ENCODE measurements at regions not wholly inside any gene's neighbourhood (a gene's known extent, or its start where the extent isn't known, plus 50 kb on each side); places are given as distances from the start of the nearest gene placed in this dataset.

- no peaks in the 10 kb centered on the region for H3K9me3 Mint-ChIP-seq (ENCODE audit: low read depth)
- no peaks in the 10 kb centered on the region for H3K4me1 Mint-ChIP-seq (ENCODE audit: low read depth)
- no peak overlapping the region for H3K27ac Mint-ChIP-seq
- H3K27me3 Mint-ChIP-seq = peaks cover 5% of the 10 kb centered on the region
- no peaks in the 10 kb centered on the region for H3K36me3 Mint-ChIP-seq
- H3K4me3 Mint-ChIP-seq = no peak overlapping the region
These were observed 251.7 kb downstream of the NDUFA10 start for GRCh38 chr2:239773228-239774141.

GRCh38 chr2:239772721-239773120, 252.4 kb downstream of the NDUFA10 start:
- H3K4me1 Mint-ChIP-seq (ENCODE audit: low read depth) = no peaks in the 10 kb centered on the region
- H3K4me3 Mint-ChIP-seq = no peak overlapping the region
- H3K27ac Mint-ChIP-seq = no peak overlapping the region
- peaks cover 5% of the 10 kb centered on the region for H3K27me3 Mint-ChIP-seq
- no peaks in the 10 kb centered on the region for H3K36me3 Mint-ChIP-seq
- H3K9me3 Mint-ChIP-seq (ENCODE audit: low read depth) = no peaks in the 10 kb centered on the region

DNA sequence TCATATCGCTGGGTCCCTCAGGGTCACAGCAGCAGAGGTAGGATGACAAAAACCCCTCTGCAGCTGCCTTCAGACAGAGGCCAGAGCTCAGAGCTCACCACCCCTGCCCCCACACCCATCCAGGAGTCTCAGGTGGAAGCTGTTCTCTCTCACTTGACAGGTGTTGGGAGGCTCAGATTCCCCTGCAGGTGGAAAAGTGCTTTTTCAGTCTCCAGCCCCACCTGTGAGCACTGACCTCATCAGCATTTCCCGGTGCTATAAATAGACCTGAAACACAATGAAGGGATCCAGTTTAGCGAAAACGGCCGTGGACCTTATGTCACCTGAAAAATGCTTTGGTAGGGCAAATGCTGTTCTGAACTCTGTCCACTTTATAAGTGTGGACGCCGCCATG, 254.9 kb downstream of the NDUFA10 start:
- no peaks in the 10 kb centered on the region for H3K36me3 Mint-ChIP-seq
- peaks cover 5% of the 10 kb centered on the region for H3K27me3 Mint-ChIP-seq
- H3K4me1 Mint-ChIP-seq (ENCODE audit: low read depth) = no peaks in the 10 kb centered on the region
- H3K9me3 Mint-ChIP-seq (ENCODE audit: low read depth) = no peaks in the 10 kb centered on the region
- no peak overlapping the region for H3K4me3 Mint-ChIP-seq
- H3K27ac Mint-ChIP-seq = no peak overlapping the region

- Mint-ChIP-seq H3K36me3 (no peaks in the 10 kb centered on the region), H3K27ac (no peak overlapping the region), H3K4me1 (ENCODE audit: low read depth) (no peaks in the 10 kb centered on the region), H3K27me3 (peaks cover 4% of the 10 kb centered on the region), H3K4me3 (no peak overlapping the region), H3K9me3 (ENCODE audit: low read depth) (no peaks in the 10 kb centered on the region)
These were observed 255.4 kb downstream of the NDUFA10 start for GRCh38 chr2:239769554-239770245.

- Mint-ChIP-seq H3K9me3 (ENCODE audit: low read depth) (no peaks in the 10 kb centered on the region), H3K4me3 (no peak overlapping the region), H3K27ac (no peak overlapping the region)
These were observed 256.1 kb downstream of the NDUFA10 start for GRCh38 chr2:239768907-239769553.

GRCh38 chr2:239768031-239768790, 256.9 kb downstream of the NDUFA10 start:
- Mint-ChIP-seq H3K36me3 (no peaks in the 10 kb centered on the region), H3K4me1 (ENCODE audit: low read depth) (no peaks in the 10 kb centered on the region), H3K27ac (no peak overlapping the region), H3K9me3 (ENCODE audit: low read depth) (no peaks in the 10 kb centered on the region), H3K27me3 (no peaks in the 10 kb centered on the region), H3K4me3 (no peak overlapping the region)

More at GRCh38 chr2:239768907-239769553, 256.1 kb downstream of the NDUFA10 start:
- Mint-ChIP-seq H3K4me1 (ENCODE audit: low read depth) (no peaks in the 10 kb centered on the region), H3K36me3 (no peaks in the 10 kb centered on the region), H3K27me3 (peaks cover 1% of the 10 kb centered on the region)

GRCh38 chr2:239767021-239767905, 257.9 kb downstream of the NDUFA10 start:
- no peaks in the 10 kb centered on the region for H3K36me3 Mint-ChIP-seq
- H3K27me3 Mint-ChIP-seq = no peaks in the 10 kb centered on the region
- H3K9me3 Mint-ChIP-seq (ENCODE audit: low read depth) = no peaks in the 10 kb centered on the region
- no peak overlapping the region for H3K27ac Mint-ChIP-seq
- H3K4me3 Mint-ChIP-seq = no peak overlapping the region
- no peaks in the 10 kb centered on the region for H3K4me1 Mint-ChIP-seq (ENCODE audit: low read depth)

- Mint-ChIP-seq H3K4me1 (ENCODE audit: low read depth) (no peaks in the 10 kb centered on the region), H3K27ac (no peak overlapping the region), H3K27me3 (no peaks in the 10 kb centered on the region), H3K9me3 (ENCODE audit: low read depth) (no peaks in the 10 kb centered on the region), H3K4me3 (no peak overlapping the region), H3K36me3 (no peaks in the 10 kb centered on the region)
These were observed 259.2 kb downstream of the NDUFA10 start for GRCh38 chr2:239765911-239766310.

DNA sequence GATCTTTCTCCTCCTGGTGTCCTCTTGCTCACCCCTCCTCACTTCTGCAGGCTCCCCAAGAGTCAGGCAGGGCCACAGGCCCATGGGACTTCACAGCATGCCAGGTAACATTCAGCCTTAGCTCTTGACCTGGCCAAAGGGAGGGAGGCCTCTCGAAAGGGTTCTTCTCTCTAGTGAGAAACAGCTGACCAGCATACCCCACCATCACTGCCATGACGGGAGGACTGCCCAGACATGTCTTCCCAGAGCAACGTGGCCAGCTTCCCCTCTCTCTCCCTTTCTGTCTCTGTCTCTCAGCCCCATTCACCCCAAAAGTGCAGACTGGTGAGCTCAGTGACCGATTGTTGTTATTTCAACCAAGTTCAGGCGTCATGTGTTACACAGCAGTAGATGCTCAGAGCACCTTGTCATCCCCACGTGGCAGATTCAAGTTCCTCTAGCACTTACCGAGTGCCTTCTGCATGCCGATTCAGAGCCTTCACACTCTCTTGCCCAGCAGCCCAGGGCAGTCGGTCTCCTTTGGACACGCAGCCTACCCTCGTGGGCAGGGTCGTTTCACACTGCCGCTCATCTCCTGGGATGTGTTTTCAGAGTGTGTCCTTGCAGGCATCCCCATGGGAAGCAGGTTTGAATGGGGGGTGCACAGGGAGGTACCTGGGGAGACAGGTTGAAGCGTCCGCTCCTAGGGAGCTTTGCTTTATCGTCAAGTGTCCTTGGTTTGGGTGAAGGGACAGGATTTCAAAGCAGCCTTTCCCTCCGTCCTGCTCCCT, 259.9 kb downstream of the NDUFA10 start:
- no peaks in the 10 kb centered on the region for H3K4me1 Mint-ChIP-seq (ENCODE audit: low read depth)
- no peaks in the 10 kb centered on the region for H3K9me3 Mint-ChIP-seq (ENCODE audit: low read depth)
- H3K27ac Mint-ChIP-seq = no peak overlapping the region
- no peaks in the 10 kb centered on the region for H3K27me3 Mint-ChIP-seq
- no peaks in the 10 kb centered on the region for H3K36me3 Mint-ChIP-seq
- no peak overlapping the region for H3K4me3 Mint-ChIP-seq

GRCh38 chr2:239763433-239764097, 261.6 kb downstream of the NDUFA10 start:
- Mint-ChIP-seq H3K9me3 (ENCODE audit: low read depth) (no peaks in the 10 kb centered on the region), H3K4me1 (ENCODE audit: low read depth) (no peaks in the 10 kb centered on the region), H3K27me3 (no peaks in the 10 kb centered on the region), H3K4me3 (no peak overlapping the region), H3K27ac (no peak overlapping the region), H3K36me3 (no peaks in the 10 kb centered on the region)

DNA sequence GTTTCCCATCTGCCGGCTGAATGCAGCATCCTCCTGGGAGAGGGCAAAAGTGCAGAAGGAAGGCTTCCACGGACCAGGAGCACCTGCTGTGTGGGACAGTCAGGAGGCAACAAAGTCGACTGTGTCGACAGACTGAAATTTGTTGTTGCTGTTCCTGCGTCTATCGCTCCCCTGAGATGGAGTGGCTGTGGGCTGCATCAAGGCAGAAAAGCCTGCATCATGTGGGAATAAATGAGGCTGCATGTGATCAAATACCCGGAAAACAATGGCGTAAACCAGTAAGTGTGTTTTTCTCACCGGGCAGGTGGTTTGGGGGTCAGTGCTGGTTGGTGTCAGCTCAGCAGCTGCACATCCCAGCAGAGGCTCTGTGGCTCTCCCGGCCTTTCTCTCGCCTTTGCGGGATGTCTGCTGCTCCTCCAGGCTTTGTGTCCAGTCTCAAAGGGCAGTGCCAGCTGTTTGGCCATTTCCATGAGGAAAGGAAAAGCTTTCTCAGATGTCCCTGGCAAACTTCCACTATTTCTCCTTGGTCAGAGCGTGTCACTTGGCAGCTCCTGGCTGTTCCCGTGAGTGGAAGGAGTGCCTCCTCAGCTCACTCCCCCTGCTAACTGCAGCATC, 262.4 kb downstream of the NDUFA10 start:
- no peaks in the 10 kb centered on the region for H3K27me3 Mint-ChIP-seq
- H3K4me3 Mint-ChIP-seq = no peak overlapping the region
- no peaks in the 10 kb centered on the region for H3K36me3 Mint-ChIP-seq
- no peaks in the 10 kb centered on the region for H3K9me3 Mint-ChIP-seq (ENCODE audit: low read depth)
- no peaks in the 10 kb centered on the region for H3K4me1 Mint-ChIP-seq (ENCODE audit: low read depth)
- H3K27ac Mint-ChIP-seq = no peak overlapping the region

DNA sequence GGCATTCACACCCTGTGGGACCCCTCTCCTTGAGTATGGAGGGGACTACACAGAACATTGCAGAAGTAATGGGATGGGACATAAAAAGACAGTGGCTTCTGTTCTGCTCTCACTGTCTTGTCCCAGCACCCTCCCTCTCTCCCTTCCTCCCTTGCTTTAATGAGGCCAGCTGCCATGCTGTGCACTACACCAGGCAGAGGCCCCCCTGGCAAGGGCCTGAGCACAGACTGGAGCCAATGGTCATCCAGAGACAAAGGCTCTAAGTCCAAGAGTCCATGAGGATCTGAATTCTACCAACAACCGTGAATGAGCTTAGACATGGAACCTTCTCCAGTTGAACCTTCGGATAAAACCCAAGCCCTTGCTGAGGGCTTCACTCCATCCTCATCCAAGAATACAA, 263.0 kb downstream of the NDUFA10 start:
- no peaks in the 10 kb centered on the region for H3K9me3 Mint-ChIP-seq (ENCODE audit: low read depth)
- no peaks in the 10 kb centered on the region for H3K27me3 Mint-ChIP-seq
- no peak overlapping the region for H3K4me3 Mint-ChIP-seq
- no peaks in the 10 kb centered on the region for H3K36me3 Mint-ChIP-seq
- H3K4me1 Mint-ChIP-seq (ENCODE audit: low read depth) = peaks cover 2% of the 10 kb centered on the region
- H3K27ac Mint-ChIP-seq = no peak overlapping the region

GRCh38 chr2:239760596-239760995, 264.5 kb downstream of the NDUFA10 start:
- Mint-ChIP-seq H3K4me3 (no peak overlapping the region), H3K27ac (no peak overlapping the region), H3K36me3 (no peaks in the 10 kb centered on the region)

More at GRCh38 chr2:239760596-239760995, 264.5 kb downstream of the NDUFA10 start:
- H3K4me1 Mint-ChIP-seq (ENCODE audit: low read depth) = peaks cover 6% of the 10 kb centered on the region
- H3K9me3 Mint-ChIP-seq (ENCODE audit: low read depth) = no peaks in the 10 kb centered on the region
- no peaks in the 10 kb centered on the region for H3K27me3 Mint-ChIP-seq
